ENCODE measurements at regions not wholly inside any gene's neighbourhood (a gene's known extent, or its start where the extent isn't known, plus 50 kb on each side); places are given as distances from the start of the nearest gene placed in this dataset.

DNA sequence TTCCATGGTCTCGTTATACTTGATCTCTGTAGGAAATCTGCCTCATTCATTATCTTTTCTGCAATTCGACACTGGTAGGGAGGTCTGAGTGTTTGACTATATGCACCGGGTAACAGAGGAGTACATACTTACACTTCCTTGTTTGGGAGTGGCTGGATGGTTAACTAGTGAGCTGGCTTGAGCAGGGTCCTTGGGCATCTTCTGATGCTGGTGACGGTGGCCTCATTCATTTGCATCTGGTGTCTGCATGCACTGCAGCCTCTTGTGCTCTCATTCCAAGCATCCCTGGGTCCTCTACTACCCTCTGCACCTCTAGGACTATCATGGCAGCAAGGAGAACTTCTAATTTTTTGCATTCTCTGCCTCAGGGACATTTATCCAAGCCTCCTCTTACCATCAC, 100.0 kb upstream of the TCF4 start:
- TF ChIP-seq POLR2A (IDR thresholded peaks at IDR 0.05; ENCODE audit: low read length) (no peak), PHF8 (IDR thresholded peaks at IDR 0.05; ENCODE audit: borderline replicate concordance, low read depth) (no peak)
- TF ChIP-seq, protein P1, sequence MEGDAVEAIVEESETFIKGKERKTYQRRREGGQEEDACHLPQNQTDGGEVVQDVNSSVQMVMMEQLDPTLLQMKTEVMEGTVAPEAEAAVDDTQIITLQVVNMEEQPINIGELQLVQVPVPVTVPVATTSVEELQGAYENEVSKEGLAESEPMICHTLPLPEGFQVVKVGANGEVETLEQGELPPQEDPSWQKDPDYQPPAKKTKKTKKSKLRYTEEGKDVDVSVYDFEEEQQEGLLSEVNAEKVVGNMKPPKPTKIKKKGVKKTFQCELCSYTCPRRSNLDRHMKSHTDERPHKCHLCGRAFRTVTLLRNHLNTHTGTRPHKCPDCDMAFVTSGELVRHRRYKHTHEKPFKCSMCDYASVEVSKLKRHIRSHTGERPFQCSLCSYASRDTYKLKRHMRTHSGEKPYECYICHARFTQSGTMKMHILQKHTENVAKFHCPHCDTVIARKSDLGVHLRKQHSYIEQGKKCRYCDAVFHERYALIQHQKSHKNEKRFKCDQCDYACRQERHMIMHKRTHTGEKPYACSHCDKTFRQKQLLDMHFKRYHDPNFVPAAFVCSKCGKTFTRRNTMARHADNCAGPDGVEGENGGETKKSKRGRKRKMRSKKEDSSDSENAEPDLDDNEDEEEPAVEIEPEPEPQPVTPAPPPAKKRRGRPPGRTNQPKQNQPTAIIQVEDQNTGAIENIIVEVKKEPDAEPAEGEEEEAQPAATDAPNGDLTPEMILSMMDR (IDR thresholded peaks at IDR 0.05), result no peak
